ENCODE measurements at regions not wholly inside any gene's neighbourhood (a gene's known extent, or its start where the extent isn't known, plus 50 kb on each side); places are given as distances from the start of the nearest gene placed in this dataset.

GRCh38 chr9:104300124-104300523 lies 203.9 kb upstream of the OR13F1 start:
- no peak for TF ChIP-seq CTCF (conservative IDR thresholded peaks at IDR 0.05)
- TF ChIP-seq EZH2 (IDR thresholded peaks at IDR 0.05; ENCODE audit: low read depth), result no peak

All from PC-9 (cell line).